GM12878 (cell line): ENCODE measurements at regions not wholly inside any gene's neighbourhood (a gene's known extent, or its start where the extent isn't known, plus 50 kb on each side); places are given as distances from the start of the nearest gene placed in this dataset.

Experiments
- ATF3 ChIP-seq: IDR thresholded peaks from 2 replicates; pipeline ENCODE4 v1.6.1; 2011; ENCODE audit warnings: low read depth, mild to moderate bottlenecking, low read length, moderate library complexity, borderline replicate concordance; ENCODE audit errors: extremely low read depth
- BCL3 ChIP-seq: IDR thresholded peaks from 2 replicates; pipeline ENCODE4 v1.6.1; 2011; ENCODE audit warnings: borderline replicate concordance, low read depth, mild to moderate bottlenecking, moderate library complexity, low read length; ENCODE audit not compliant: insufficient read depth, poor library complexity, severe bottlenecking
- CBX5 ChIP-seq: sonication (generic); IDR thresholded peaks from 2 replicates; pipeline ENCODE4 v1.6.1; 2016; ENCODE audit warnings: low read depth, moderate library complexity, mild to moderate bottlenecking, inconsistent platforms
- CEBPB ChIP-seq, 2 experiments: fragments of 150-350 bp in 1 of 2; IDR thresholded peaks; 2 replicates each; pipeline ENCODE4 v1.6.1; 2012 to 2014; ENCODE audit warnings: low read depth in 2 of 2, low read length in 2 of 2, borderline replicate concordance in 1 of 2, inconsistent platforms in 1 of 2
- CHD4 ChIP-seq: fragments of 200-600 bp; sonication (generic); IDR thresholded peaks from 2 replicates; pipeline ENCODE4 v1.6.1; 2016; ENCODE audit warnings: mild to moderate bottlenecking
- ELK1 ChIP-seq: IDR thresholded peaks from 2 replicates; pipeline ENCODE4 v1.6.1; 2012; ENCODE audit warnings: low read depth, low read length, improper control_type of control experiment
- EP300 ChIP-seq, 2 experiments: fragments of 150-350 bp in 1 of 2; IDR thresholded peaks; 2 replicates each; pipeline ENCODE4 v1.6.1; 2011 to 2012; ENCODE audit warnings: low read depth in 2 of 2, low read length in 2 of 2, borderline replicate concordance in 1 of 2, improper control_type of control experiment in 1 of 2, inconsistent platforms in 1 of 2; ENCODE audit not compliant: control insufficient read depth in 1 of 2
- IKZF1 ChIP-seq: fragments of 450-650 bp; conservative IDR thresholded peaks from 2 replicates; pipeline ENCODE4 v1.6.1; 2017; ENCODE audit warnings: antibody characterized with exemption, mild to moderate bottlenecking
- IKZF2 ChIP-seq, 2 experiments: fragments of 450-650 bp; IDR thresholded peaks; 2 replicates each; pipeline ENCODE4 v1.6.1; 2017; ENCODE audit warnings: mild to moderate bottlenecking in 2 of 2, moderate library complexity in 2 of 2
- IRF3 ChIP-seq: fragments of 450-650 bp; IDR thresholded peaks from 2 replicates; pipeline ENCODE4 v1.6.1; 2014; ENCODE audit warnings: mild to moderate bottlenecking
- JUNB ChIP-seq: IDR thresholded peaks from 2 replicates; pipeline ENCODE4 v1.6.1; 2016; ENCODE audit warnings: antibody characterized with exemption, mild to moderate bottlenecking
- MTA2 ChIP-seq: fragments of 450-650 bp; IDR thresholded peaks from 2 replicates; pipeline ENCODE4 v1.6.1; 2016; ENCODE audit warnings: low read depth, mild to moderate bottlenecking, moderate library complexity
- NFIC ChIP-seq: IDR thresholded peaks from 2 replicates; pipeline ENCODE4 v1.6.1; 2012; ENCODE audit warnings: low read depth, mild to moderate bottlenecking, inconsistent platforms, low read length, moderate library complexity
- NR2C2 ChIP-seq: IDR thresholded peaks from 2 replicates; pipeline ENCODE4 v1.6.1; 2011; ENCODE audit warnings: borderline replicate concordance, low read depth; ENCODE audit not compliant: control insufficient read depth, insufficient read length
- SUZ12 ChIP-seq: fragments of 200-600 bp; sonication (generic); IDR thresholded peaks from one replicate; pipeline ENCODE4 v1.6.1; 2018; ENCODE audit warnings: antibody characterized with exemption, mild to moderate bottlenecking; ENCODE audit not compliant: unreplicated experiment
- TAF1 ChIP-seq: IDR thresholded peaks from 2 replicates; pipeline ENCODE4 v1.6.1; 2011; ENCODE audit warnings: mild to moderate bottlenecking, low read depth, low read length, borderline replicate concordance
- TBL1XR1 ChIP-seq: IDR thresholded peaks from 2 replicates; pipeline ENCODE4 v1.6.1; 2012; ENCODE audit warnings: low read depth, low read length, improper control_type of control experiment
- ZBED1 ChIP-seq: IDR thresholded peaks from 2 replicates; pipeline ENCODE4 v1.6.1; 2016; ENCODE audit warnings: borderline replicate concordance
- ZNF592 ChIP-seq: fragments of 450-650 bp; IDR thresholded peaks from 2 replicates; pipeline ENCODE4 v1.6.1; 2017; ENCODE audit warnings: mild to moderate bottlenecking, moderate library complexity

- peak; percentile 79 for TF ChIP-seq IKZF1
- peak; percentile 90; the same call in 1 of the 2 replicates for TF ChIP-seq ZBED1
- peak; percentile 97 for TF ChIP-seq NFIC
- peak; percentile 97 for TF ChIP-seq JUNB
- peak; percentile 78 to 88 for TF ChIP-seq IKZF2 (IDR thresholded peaks at IDR 0.05)
- TF ChIP-seq ELK1 = no peak
- TF ChIP-seq TAF1 = 0 out of 2 replicates have a peak, but pooled peaks have one; percentile 6
- TF ChIP-seq ATF3 = no peak
- TF ChIP-seq EP300 (IDR thresholded peaks at IDR 0.05; ENCODE audit: borderline replicate concordance in 1 of 2, control insufficient read depth in 1 of 2, low read depth in 2 of 2, low read length in 2 of 2) = peak; percentile 80 to 92
- TF ChIP-seq TBL1XR1 = peak; percentile 85; the same call in 1 of the 2 replicates
- TF ChIP-seq CBX5 = peak; percentile 75
- no peak for TF ChIP-seq ZNF592
- no peak for TF ChIP-seq SUZ12
- TF ChIP-seq CHD4 = no peak
- TF ChIP-seq CEBPB (IDR thresholded peaks at IDR 0.05; ENCODE audit: borderline replicate concordance in 1 of 2, low read depth in 2 of 2, low read length in 2 of 2) = no peak
- TF ChIP-seq IRF3 = no peak
- TF ChIP-seq MTA2 = peak; percentile 85
- TF ChIP-seq BCL3 = peak; percentile 94
- TF ChIP-seq NR2C2 = no peak
These were observed 68.1 kb upstream of the CDK6 start (continued) for GRCh38 chr7:92904244-92905131.
